HEK293 (cell line): ENCODE measurements at regions not wholly inside any gene's neighbourhood (a gene's known extent, or its start where the extent isn't known, plus 50 kb on each side); places are given as distances from the start of the nearest gene placed in this dataset.
"Not testable (repeated sequence)": the region's sequence is repeated elsewhere in the genome, so short reads cannot be mapped to it uniquely, and the experiment has no call there.

Source experiments
- GLI4 ChIP-seq: fragments of 450-650 bp; formaldehyde crosslinking; IDR thresholded peaks from 2 replicates; pipeline ENCODE4 v1.5.1; 2016; ENCODE audit warnings: missing biosample characterization, missing genetic modification characterization
- TCF7L2 ChIP-seq: IDR thresholded peaks from 2 replicates; pipeline ENCODE4 v1.6.1; 2011; ENCODE audit warnings: low read depth, mild to moderate bottlenecking, inconsistent platforms, low read length, moderate library complexity, borderline replicate concordance
- YY1 ChIP-seq: fragments of 450-650 bp; formaldehyde crosslinking; IDR thresholded peaks from 2 replicates; pipeline ENCODE4 v1.5.1; 2018; ENCODE audit warnings: missing biosample characterization, missing genetic modification characterization
- ZBTB48 ChIP-seq: fragments of 450-650 bp; formaldehyde crosslinking; IDR thresholded peaks from 2 replicates; pipeline ENCODE4 v1.5.1; 2016; ENCODE audit warnings: missing biosample characterization, missing genetic modification characterization
- ZNF302 ChIP-seq: fragments of 450-650 bp; formaldehyde crosslinking; IDR thresholded peaks from 2 replicates; pipeline ENCODE4 v1.5.1; 2016; ENCODE audit warnings: missing biosample characterization, missing genetic modification characterization, low read depth
- ZNF513 ChIP-seq: fragments of 450-650 bp; IDR thresholded peaks from 2 replicates; pipeline ENCODE4 v1.5.1; 2018; ENCODE audit warnings: missing biosample characterization, missing genetic modification characterization
- ZNF596 ChIP-seq: fragments of 450-650 bp; IDR thresholded peaks from 2 replicates; pipeline ENCODE4 v1.5.0; 2018; ENCODE audit warnings: missing biosample characterization, mild to moderate bottlenecking, missing genetic modification characterization, moderate library complexity
- ZNF701 ChIP-seq: fragments of 450-650 bp; formaldehyde crosslinking; IDR thresholded peaks from 2 replicates; pipeline ENCODE4 v1.5.1; 2016; ENCODE audit warnings: missing biosample characterization, missing genetic modification characterization
- TF ChIP-seq, protein P1 (sequence below): fragments of 450-650 bp; formaldehyde crosslinking; conservative IDR thresholded peaks from 2 replicates; pipeline ENCODE4 v1.5.1; 2016; ENCODE audit warnings: low read depth, missing biosample characterization, missing genetic modification characterization
- TF ChIP-seq, protein P2 (sequence below): fragments of 450-650 bp; formaldehyde crosslinking; IDR thresholded peaks from 2 replicates; pipeline ENCODE4 v1.5.1; 2016; ENCODE audit warnings: missing biosample characterization, missing genetic modification characterization
- TF ChIP-seq, protein P3 (sequence below): fragments of 450-650 bp; formaldehyde crosslinking; IDR thresholded peaks from 2 replicates; pipeline ENCODE4 v1.5.1; 2017; ENCODE audit warnings: missing biosample characterization, missing genetic modification characterization
- TF ChIP-seq, protein P4 (sequence below): fragments of 450-650 bp; formaldehyde crosslinking; IDR thresholded peaks from 2 replicates; pipeline ENCODE4 v1.5.1; 2016; ENCODE audit warnings: missing biosample characterization, missing genetic modification characterization

- TF ChIP-seq, protein P1, sequence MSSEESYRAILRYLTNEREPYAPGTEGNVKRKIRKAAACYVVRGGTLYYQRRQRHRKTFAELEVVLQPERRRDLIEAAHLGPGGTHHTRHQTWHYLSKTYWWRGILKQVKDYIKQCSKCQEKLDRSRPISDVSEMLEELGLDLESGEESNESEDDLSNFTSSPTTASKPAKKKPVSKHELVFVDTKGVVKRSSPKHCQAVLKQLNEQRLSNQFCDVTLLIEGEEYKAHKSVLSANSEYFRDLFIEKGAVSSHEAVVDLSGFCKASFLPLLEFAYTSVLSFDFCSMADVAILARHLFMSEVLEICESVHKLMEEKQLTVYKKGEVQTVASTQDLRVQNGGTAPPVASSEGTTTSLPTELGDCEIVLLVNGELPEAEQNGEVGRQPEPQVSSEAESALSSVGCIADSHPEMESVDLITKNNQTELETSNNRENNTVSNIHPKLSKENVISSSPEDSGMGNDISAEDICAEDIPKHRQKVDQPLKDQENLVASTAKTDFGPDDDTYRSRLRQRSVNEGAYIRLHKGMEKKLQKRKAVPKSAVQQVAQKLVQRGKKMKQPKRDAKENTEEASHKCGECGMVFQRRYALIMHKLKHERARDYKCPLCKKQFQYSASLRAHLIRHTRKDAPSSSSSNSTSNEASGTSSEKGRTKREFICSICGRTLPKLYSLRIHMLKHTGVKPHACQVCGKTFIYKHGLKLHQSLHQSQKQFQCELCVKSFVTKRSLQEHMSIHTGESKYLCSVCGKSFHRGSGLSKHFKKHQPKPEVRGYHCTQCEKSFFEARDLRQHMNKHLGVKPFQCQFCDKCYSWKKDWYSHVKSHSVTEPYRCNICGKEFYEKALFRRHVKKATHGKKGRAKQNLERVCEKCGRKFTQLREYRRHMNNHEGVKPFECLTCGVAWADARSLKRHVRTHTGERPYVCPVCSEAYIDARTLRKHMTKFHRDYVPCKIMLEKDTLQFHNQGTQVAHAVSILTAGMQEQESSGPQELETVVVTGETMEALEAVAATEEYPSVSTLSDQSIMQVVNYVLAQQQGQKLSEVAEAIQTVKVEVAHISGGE (tag by site-specific recombination): not testable (repeated sequence)
- TF ChIP-seq, protein P2, sequence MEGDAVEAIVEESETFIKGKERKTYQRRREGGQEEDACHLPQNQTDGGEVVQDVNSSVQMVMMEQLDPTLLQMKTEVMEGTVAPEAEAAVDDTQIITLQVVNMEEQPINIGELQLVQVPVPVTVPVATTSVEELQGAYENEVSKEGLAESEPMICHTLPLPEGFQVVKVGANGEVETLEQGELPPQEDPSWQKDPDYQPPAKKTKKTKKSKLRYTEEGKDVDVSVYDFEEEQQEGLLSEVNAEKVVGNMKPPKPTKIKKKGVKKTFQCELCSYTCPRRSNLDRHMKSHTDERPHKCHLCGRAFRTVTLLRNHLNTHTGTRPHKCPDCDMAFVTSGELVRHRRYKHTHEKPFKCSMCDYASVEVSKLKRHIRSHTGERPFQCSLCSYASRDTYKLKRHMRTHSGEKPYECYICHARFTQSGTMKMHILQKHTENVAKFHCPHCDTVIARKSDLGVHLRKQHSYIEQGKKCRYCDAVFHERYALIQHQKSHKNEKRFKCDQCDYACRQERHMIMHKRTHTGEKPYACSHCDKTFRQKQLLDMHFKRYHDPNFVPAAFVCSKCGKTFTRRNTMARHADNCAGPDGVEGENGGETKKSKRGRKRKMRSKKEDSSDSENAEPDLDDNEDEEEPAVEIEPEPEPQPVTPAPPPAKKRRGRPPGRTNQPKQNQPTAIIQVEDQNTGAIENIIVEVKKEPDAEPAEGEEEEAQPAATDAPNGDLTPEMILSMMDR (tag by site-specific recombination): not testable (repeated sequence)
- TF ChIP-seq ZNF302; ZBTB48 (tag by site-specific recombination); GLI4; ZNF596 (tag by site-specific recombination); ZNF701 (tag by site-specific recombination); YY1 (tag by site-specific recombination); TCF7L2; ZNF513 (tag by site-specific recombination): not testable (repeated sequence)
- TF ChIP-seq, protein P3, sequence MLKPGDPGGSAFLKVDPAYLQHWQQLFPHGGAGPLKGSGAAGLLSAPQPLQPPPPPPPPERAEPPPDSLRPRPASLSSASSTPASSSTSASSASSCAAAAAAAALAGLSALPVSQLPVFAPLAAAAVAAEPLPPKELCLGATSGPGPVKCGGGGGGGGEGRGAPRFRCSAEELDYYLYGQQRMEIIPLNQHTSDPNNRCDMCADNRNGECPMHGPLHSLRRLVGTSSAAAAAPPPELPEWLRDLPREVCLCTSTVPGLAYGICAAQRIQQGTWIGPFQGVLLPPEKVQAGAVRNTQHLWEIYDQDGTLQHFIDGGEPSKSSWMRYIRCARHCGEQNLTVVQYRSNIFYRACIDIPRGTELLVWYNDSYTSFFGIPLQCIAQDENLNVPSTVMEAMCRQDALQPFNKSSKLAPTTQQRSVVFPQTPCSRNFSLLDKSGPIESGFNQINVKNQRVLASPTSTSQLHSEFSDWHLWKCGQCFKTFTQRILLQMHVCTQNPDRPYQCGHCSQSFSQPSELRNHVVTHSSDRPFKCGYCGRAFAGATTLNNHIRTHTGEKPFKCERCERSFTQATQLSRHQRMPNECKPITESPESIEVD: not testable (repeated sequence)
- TF ChIP-seq, protein P4, sequence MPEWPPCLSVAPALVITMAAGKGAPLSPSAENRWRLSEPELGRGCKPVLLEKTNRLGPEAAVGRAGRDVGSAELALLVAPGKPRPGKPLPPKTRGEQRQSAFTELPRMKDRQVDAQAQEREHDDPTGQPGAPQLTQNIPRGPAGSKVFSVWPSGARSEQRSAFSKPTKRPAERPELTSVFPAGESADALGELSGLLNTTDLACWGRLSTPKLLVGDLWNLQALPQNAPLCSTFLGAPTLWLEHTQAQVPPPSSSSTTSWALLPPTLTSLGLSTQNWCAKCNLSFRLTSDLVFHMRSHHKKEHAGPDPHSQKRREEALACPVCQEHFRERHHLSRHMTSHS (tag by site-specific recombination): not testable (repeated sequence)
These were observed 132.2 kb downstream of the POTEH start for GRCh38 chr22:15822001-15822400.
